DMS 273 (cell line): ENCODE measurements at regions not wholly inside any gene's neighbourhood (a gene's known extent, or its start where the extent isn't known, plus 50 kb on each side); places are given as distances from the start of the nearest gene placed in this dataset.
A peak's percentile ranks its signal among the peaks of the same experiment; 100 is the strongest.

Experiments
- DNase-seq: peaks from one replicate; lab custom pipeline; 2025; ENCODE audit not compliant: unreplicated experiment; lab: John Stamatoyannopoulos, UW

DNA sequence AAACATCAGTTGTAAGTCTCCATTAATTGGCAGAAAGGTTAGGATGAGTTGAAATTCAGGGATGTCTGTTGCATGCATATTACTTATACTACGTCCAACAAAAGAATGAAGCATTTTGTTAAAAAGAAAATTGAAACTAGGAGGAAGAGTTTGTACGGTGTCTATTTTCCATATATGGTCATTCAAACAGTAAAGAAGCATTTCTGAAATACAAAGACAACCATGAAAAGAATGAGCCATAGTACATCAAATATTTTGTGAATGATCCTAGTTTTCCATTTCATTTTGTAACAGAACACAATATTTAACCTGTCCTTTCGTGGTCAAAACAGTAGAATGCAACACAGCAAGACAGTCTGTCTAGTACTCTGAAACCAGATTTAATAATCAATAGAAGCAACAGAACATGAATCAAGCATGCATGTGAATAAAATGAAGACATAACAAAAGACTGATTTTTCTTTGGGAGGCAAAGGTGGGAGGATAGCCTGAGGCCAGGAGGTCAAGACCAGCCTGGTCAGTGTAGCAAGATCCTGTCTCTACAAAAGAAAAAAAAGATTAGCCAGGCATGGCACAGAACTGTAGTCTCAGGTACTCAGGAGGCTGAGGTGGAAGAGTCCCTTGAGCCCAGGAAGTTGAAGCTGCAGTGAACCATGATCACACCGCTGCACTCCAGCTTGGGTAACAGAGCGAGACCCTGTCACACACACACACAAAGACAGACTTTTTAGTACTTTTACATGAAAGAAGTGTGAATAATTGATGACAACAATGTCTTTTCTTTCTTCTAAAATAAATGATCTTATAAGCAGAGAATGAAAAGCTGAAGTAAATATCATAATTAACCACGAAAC, 156.0 kb downstream of the LRIG3 start:
- DNase-seq = no peak

DNA sequence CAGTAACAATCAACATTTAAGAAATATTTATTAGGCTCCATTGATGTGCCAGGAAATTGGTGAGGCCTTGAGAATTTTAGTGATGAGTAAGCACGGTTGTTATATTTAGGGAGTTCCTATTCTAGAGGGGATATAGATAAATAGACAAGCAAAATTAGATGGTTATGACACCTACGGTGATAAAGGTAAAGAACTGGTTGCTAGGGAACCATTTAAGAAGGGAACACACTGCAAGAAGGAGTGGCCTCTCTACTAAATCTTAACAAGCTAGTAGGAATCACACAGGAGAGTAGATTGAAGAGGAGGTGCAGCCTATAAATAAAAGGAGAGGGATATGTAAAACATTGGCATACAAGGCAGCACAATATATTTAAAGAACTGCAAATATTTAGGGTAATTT, 155.2 kb downstream of the LRIG3 start:
- DNase-seq = no peak

DNA sequence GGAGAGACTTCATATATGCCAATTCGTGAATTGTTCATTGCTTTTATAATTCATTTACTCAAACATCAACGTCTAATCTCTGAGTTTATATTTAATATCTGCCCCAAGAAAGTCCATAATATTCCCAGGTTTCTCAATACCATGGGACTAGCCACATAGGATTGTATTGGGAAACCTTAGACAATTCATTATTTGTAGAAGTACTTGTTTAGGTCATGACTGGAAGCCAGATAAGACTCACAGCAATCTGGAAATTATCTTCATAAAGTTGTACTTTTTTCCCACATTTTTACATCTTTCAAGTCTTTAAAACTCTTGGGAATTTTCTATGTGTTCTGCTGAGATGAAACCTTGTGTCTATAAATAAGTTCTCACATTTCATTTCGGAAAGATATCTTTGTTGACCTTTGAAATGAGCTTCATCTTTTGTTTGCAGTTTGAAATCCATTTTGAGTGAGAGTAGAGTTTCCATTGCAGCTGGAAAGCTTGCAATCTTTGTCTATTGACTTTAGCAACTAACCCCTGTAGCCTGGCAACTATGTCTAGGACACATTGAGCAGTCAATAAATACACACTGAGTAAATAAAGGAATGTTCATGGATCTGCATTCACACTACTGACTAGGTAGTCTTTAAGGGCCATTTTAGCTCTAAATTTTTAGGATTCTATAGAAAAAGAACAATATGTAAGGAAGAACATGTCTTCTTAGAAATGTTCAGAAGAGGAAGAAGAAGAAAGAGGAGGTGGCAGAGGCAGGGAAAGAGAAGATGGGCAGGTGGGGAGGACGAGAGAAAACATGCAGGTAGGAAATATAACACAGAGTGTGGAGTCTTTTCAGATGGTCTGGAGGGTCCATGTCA, 154.4 kb downstream of the LRIG3 start:
- DNase-seq = no peak

DNA sequence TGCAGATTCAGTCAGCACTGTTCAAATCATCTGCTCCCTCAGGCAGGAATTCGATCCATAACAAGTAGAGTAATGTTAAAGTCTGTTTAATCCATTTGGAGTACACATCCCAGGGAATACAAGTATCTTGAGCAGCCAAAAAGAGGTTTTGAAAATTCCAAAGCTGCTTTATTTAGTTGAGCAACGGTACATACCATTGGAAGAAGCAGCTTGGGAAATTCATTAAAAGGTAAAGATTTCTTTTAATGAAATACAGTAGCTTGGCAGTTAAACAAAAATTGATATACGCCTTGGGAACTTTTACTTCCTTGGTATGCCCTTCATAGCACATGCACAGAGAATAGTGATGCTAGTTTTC, 153.8 kb downstream of the LRIG3 start:
- DNase-seq = no peak

DNA sequence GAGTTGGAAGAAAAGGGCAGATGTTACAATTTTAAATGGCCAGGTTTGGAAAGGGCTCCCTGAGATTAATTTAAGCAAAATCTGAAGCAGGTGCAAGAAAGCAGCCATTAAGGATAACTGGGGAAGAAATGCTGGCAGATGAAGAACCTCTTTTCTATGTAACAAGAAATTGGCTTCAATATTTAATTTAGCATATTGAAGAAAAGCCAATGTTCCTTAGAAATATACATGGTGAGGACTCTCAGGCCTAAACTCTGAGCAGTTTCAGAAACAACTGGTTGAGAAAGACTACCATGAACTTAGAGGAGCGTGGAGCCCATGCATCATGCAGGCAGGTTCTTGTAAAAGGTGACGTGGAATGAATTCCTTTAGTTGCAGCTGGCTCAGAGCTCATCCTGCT, 152.8 kb downstream of the LRIG3 start:
- no peak for DNase-seq

DNA sequence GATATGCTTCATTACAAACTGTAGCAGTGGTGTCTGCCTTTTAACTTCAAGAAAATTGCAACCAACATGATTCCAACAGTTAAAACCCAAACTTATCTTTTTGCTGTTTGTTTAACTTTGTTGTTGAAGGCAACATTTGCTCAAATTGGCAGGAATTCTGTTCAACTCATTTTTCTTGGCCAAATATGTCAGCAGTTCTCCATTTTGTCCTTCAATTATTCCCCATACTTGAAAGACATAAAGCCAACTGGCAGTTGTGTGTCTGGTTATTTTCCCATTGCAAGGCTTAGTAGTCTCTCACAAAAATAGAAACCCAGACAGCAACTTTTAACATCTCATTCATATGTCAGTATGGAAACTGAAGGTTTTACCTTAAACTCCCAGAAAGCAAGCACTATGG, 146.3 kb downstream of the LRIG3 start:
- no peak for DNase-seq

DNA sequence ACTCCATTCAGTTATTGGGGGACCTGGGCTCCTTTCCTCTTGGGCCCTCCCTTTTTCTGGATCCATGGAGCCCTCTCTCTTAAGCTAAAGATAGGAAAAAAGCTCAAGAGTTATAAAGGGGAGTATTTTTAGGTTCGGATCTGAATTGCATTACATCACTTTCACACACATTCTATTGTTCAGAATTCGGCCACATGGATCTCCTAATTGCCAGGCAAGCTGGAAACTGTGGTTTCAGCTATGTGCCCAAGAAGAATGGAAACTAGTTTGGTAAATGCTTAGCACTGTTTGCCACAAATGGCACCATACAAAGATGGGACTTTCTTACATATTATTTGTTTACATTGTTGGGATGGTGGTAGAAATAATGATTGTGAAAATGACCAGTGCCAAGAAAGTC, 145.6 kb downstream of the LRIG3 start:
- DNase-seq = no peak

DNA sequence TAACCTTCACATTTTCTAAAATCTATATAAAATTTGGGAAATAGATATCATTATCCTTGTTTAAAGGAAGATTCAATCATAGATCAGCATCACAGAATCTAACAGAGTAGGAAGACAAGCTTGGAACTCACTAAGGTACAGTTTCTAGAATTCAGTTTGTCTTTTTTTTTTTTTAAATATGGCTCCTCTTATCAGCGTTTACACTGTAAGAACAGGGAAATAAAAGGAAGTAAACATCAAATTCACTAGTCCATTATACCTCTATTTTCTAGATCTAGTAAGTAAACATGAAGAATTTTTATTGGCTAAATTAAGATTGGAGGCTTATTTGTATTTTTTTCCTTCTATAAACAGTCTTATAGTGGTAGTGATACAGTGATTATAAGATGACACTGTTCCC, 144.9 kb downstream of the LRIG3 start:
- DNase-seq = no peak

DNA sequence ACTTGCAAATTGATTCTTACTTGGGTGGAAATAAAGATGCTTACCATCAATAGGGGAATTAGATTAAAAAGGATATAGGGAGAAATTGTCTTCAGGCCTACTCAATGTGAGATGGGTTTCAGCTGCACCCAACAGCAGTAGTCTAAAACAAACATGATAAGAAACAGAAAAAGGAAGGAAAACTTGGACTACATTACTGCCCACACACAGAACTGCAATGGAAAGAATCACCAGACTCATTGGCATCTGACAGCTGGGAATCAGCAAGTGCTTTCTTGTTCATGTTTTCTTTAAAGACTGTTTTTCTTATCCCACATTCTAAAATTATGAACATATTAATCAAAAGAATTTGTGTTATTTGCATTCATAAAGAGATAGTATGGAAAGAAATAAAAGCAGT, 144.2 kb downstream of the LRIG3 start:
- DNase-seq = no peak

DNA sequence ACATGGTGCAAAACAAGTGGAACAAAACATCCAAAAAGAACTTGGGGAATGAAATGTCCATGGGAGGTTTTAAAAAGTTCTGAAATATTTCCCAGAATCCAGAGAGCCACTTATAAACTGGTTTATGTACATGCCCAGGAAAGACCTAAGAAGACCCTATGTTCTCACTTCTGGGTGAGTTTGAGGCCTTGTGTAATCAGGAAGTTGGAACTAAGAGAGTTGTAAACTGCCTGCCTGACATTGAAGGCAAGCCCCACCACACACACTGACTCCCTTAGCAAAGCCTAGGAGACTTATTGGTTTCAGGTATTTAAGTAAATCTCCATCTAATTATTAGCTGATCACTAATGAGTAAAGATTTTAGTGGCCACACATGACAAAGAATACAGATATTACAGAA, 142.5 kb downstream of the LRIG3 start:
- no peak for DNase-seq

DNA sequence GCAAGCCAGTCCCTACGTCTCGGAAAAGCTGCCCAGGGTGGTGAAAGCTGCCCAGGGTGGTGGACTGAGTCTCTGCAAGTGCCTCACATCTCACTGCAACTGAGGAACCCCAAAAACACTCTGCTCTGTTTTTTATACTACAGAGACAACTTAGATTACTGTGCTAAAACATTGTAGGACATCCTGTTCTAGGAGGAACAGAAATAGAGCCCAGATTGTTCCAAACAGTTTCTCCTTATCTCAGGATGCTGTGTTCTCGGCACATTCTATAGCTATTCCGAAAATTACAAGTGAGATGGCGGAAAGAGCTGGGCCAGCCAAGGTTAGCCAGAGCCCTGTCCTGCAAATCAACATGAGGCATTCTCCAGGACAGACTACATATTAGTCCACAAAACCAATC, 138.7 kb downstream of the LRIG3 start:
- no peak for DNase-seq

DNA sequence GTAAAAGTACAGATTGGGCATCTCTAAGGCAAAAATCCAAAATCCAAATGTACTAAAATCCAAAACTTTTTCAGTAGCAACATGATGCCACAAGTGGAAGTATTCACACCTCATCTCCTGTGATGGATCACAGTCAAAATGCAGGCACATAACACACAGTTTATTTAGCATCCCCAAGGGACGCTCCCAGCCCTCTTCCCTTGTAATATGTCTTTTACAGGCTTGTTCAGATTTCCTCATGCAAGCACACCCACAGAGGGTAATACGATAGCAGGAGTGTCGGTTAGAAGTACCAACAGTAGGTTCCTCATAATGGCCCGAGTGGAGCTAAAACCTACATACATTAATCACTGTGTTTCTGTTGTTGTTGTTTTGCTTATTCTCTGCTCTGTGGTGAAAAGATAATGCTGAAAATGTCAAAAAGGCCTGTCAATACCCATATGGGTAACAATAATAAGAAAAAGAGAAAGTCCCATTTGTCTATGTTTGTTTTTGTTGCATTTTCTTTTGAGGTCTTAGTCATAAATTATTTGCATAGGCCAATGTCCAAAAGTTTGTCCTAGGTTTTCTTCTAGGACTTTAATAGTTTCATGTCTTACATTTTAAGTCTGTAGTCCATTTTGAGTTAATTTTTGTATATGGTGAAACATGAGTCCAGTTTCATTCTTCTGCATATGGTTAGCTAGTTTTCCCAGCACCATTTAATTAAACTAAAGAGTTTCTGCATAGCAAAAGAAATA, 133.1 kb downstream of the LRIG3 start:
- DNase-seq = no peak

DNA sequence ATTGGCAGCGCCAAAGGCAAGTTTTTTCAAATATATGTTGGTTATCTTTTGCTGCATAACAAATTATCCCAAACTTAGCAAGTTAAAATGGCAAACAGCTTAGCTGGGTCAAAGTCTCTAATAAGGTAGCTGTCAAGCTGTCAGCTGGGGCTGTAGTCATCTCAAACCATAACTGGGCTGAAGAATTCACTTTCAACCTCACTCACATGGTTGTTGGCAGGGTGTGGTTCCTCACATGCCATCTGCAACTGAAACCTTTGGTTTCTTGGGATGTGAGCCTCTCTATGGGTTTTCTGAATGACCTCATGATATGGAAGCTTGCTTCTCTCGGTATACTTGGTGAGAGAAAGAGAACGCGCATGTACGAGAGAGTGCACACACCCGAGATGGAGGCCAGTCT, 125.4 kb downstream of the LRIG3 start:
- DNase-seq = no peak

DNA sequence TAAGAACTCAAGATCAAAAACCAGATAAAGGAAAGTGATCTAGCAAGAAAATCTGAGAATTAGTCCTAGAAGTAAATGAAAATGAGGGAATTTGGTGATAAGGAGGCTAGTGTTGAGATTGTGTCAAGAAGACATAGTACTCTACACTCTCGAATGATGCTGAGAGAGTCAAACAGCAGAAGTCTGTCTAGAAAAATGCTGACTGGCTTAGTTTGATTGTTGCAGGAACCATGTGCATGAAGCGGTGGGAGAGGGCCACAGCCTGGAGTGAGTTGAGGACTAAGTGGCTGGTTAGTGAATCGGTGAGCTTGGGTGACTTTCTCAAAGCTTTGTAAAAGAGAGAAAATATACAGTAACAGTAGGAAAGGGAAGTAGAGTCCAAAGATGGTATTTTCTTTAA, 124.5 kb downstream of the LRIG3 start:
- no peak for DNase-seq

DNA sequence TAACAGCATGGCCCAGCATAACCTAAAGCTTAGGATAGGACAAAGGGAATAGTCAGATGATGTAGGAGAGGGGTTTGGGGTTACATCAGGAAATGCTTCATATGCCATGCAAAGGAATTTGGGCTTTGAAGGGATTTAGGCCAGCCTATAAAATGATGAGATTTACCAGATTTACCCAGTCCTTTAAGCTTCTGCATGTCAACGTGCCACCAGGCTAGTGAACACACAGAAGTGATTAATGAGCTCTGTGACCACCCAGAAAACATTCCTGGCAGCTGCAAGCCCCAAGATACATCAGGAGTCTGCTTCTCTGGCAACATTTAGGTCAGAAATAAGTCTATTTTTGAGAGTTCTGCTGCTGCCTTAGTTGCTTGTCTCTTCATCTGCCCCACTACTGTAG, 118.3 kb downstream of the LRIG3 start:
- DNase-seq = no peak

DNA sequence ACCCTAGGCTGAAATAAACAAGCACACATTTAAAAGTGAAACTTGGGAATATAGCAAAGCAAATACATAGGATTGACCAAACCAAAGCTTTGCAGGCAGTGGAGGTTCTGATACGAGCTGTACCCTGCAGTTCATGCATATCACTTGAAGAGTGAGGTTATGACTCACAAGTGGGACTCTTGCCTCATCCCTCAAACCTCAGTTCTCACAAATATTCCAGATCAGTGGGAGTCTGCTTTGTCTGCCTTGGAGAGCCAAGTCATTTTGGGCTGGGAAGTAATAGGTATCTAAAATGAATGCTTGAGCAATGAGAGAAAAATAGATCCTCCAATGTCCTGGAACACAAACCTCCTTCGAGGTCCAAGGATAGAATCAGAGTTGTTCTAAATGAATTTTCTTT, 116.4 kb downstream of the LRIG3 start:
- no peak for DNase-seq

DNA sequence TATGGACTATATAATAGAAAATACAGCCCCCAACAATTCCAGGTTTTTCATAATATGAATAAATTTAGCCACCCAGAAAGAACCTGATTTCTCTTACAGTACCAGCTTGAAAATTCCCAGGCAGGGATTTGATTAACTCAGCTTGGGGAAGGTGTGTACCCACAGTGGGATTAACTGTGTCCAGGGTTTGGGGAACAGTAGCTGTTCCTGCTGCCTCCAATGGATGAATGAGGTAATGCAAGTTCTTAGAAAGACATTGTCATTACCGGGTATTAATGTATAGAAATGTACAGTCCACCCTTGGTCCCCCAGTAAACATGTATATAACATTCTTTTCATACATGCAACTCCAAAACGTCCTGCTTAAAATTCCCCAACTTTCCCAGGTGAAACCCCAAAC, 115.6 kb downstream of the LRIG3 start:
- peak; percentile 26 for DNase-seq

DNA sequence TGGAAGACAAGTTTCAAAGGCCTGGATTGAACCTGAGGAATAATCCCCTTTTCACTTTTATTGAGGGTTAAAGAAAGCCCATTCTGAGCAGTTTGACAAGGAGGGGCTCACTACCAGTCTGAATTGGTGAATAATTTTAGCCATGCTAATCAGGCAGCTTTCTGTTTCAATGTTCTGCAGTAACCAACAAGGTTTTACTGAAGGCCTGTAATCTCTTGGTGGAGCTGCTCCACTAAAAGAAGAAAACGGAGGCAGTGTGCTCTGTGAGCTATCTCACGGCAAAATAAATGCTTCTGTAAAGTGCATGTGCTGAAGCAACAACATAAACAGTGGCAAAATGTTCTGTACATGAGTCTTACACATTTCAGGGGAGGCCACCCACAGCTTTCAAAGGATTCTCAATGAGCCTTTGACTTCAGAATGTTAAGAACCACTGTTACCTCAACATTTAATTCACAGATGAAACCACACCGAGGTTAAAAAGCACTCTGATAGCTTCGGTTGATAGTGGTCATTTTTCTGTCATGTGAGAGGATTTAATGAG, 111.2 kb downstream of the LRIG3 start:
- no peak for DNase-seq

DNA sequence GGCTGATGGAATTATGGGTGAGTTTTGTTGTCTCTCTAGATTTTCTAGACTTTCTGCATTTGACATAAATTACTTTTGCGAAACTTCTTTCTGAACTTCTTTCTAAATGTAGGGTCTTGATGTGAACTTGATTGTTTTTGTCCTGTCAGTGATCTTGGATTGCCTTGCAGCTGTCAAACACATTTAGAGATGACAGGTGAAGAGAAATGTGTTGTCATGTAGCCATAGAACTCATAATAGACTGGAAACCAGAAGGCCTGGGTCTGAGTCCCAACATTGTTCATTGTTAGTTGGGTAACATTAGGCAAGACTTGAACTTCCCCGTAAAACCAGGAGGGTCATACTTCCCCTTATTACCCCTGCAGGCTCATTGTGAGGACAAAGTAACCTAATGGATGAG, 109.0 kb downstream of the LRIG3 start:
- DNase-seq = no peak

DNA sequence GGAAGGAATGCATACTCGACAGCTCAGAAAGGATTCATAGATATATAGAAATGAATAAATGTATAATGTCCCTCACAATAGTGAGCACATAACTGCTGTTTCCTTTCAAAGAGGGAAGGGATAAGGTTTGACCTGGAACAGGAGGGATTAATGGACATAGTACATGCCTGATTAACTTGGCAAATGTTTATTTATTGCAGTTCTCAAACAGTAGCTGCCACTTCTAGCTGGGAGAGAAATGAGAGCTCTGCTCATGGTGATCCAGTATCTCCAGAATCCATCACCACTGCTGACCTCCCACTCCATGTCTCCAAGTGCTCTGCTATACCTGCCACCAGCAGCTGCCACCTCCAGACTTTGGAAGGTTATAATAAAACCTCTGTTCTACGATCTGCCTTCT, 108.1 kb downstream of the LRIG3 start:
- no peak for DNase-seq

DNA sequence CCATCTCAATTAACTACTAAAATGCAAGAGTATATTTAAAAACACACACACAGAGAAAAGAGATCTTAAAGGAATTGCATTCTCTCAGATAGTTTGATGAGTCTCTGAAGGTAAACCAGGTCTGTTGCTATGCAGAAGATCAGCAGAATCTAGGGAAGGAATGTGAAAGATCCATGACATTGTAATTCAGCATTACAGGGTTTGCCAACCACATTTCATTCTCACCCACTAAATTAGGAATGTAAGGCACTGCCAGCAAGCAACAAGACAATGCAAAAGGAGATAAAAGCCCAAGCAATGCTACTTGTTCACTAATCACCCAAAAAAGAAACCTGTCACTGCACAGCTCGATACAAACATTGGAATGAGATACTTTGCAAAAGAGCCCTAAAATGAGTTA, 106.3 kb downstream of the LRIG3 start:
- DNase-seq = no peak

DNA sequence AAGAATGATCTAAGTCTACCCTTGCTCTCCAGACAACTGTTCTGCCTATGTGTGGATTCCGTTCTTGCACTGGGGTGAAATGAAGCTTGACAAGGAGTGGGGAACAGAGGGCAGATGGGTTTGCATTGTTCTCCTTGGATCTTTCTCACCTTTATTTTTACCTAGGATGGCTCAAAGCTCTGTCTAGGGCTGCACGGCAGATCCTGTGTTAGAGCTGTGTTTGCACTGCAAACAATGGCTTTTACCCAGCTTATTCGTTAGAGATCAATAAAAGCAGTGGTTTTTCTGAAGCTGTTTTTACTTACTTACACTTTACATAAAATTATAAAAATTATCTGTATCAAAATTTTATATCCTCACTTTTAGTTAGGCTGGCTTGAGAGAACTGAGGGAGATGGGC, 105.1 kb downstream of the LRIG3 start:
- no peak for DNase-seq
